ENCODE measurements at regions not wholly inside any gene's neighbourhood (a gene's known extent, or its start where the extent isn't known, plus 50 kb on each side); places are given as distances from the start of the nearest gene placed in this dataset.
"Not testable (repeated sequence)": the region's sequence is repeated elsewhere in the genome, so short reads cannot be mapped to it uniquely, and the experiment has no call there.

GRCh38 chr12:5165296-5165970, 121.8 kb downstream of the KCNA5 start:
- no peak for DNase-seq (ENCODE audit: low read depth in 2 of 2)

GRCh38 chr12:5166976-5167375, 123.3 kb downstream of the KCNA5 start:
- DNase-seq (ENCODE audit: low read depth in 2 of 2), result peak; percentile 98 to 99

- DNase-seq (ENCODE audit: low read depth in 2 of 2), result no peak
These were observed 124.5 kb downstream of the KCNA5 start for GRCh38 chr12:5168148-5168547.

- no peak for DNase-seq (ENCODE audit: low read depth in 2 of 2)
These were observed 127.2 kb downstream of the KCNA5 start for GRCh38 chr12:5170844-5171243.

GRCh38 chr12:5171701-5172100, 128.0 kb downstream of the KCNA5 start:
- DNase-seq (ENCODE audit: low read depth in 2 of 2), result peak in 1 of 2 experiments; percentile 46

GRCh38 chr12:5172886-5173285, 129.2 kb downstream of the KCNA5 start:
- peak; percentile 43 to 59 for DNase-seq (ENCODE audit: low read depth in 2 of 2)

GRCh38 chr12:5173511-5174011, 129.9 kb downstream of the KCNA5 start:
- no peak for DNase-seq (ENCODE audit: low read depth in 2 of 2)

GRCh38 chr12:5175415-5175814, 131.7 kb downstream of the KCNA5 start:
- DNase-seq (ENCODE audit: low read depth in 2 of 2), result not testable (repeated sequence)

GRCh38 chr12:5176036-5176435, 132.4 kb downstream of the KCNA5 start:
- no peak for DNase-seq (ENCODE audit: low read depth in 2 of 2)

GRCh38 chr12:5177096-5177495, 133.4 kb downstream of the KCNA5 start:
- no peak for DNase-seq (ENCODE audit: low read depth in 2 of 2)

GRCh38 chr12:5177731-5178130, 134.1 kb downstream of the KCNA5 start:
- no peak for DNase-seq (ENCODE audit: low read depth in 2 of 2)

GRCh38 chr12:5178571-5178970, 134.9 kb downstream of the KCNA5 start:
- DNase-seq (ENCODE audit: low read depth in 2 of 2), result no peak

- DNase-seq (ENCODE audit: low read depth in 2 of 2), result no peak
These were observed 136.8 kb downstream of the KCNA5 start for GRCh38 chr12:5180496-5180895.

GRCh38 chr12:5184186-5184585, 140.5 kb downstream of the KCNA5 start:
- no peak for DNase-seq (ENCODE audit: low read depth in 2 of 2)

GRCh38 chr12:5185435-5186069, 141.9 kb downstream of the KCNA5 start:
- no peak for DNase-seq (ENCODE audit: low read depth in 2 of 2)

- DNase-seq (ENCODE audit: low read depth in 2 of 2), result no peak
These were observed 143.0 kb downstream of the KCNA5 start for GRCh38 chr12:5186715-5187114.

- no peak for DNase-seq (ENCODE audit: low read depth in 2 of 2)
These were observed 143.5 kb downstream of the KCNA5 start for GRCh38 chr12:5187136-5187535.

GRCh38 chr12:5188472-5188871, 144.8 kb downstream of the KCNA5 start:
- no peak for DNase-seq (ENCODE audit: low read depth in 2 of 2)

GRCh38 chr12:5189173-5189572, 145.5 kb downstream of the KCNA5 start:
- no peak for DNase-seq (ENCODE audit: low read depth in 2 of 2)

- DNase-seq (ENCODE audit: low read depth in 2 of 2), result no peak
These were observed 148.3 kb downstream of the KCNA5 start for GRCh38 chr12:5191803-5192538.

GRCh38 chr12:5192726-5193125, 149.0 kb downstream of the KCNA5 start:
- no peak for DNase-seq (ENCODE audit: low read depth in 2 of 2)

- DNase-seq (ENCODE audit: low read depth in 2 of 2), result no peak
These were observed 150.6 kb downstream of the KCNA5 start for GRCh38 chr12:5194306-5194705.

GRCh38 chr12:5195244-5195643, 151.6 kb downstream of the KCNA5 start:
- no peak for DNase-seq (ENCODE audit: low read depth in 2 of 2)

Data from fibroblast of skin of left biceps (primary cell).